NCI-H2029 (cell line): ENCODE measurements at regions not wholly inside any gene's neighbourhood (a gene's known extent, or its start where the extent isn't known, plus 50 kb on each side); places are given as distances from the start of the nearest gene placed in this dataset.
A peak's percentile ranks its signal among the peaks of the same experiment; 100 is the strongest.

Experiments
- DNase-seq: peaks from one replicate; lab custom pipeline; 2025; lab: John Stamatoyannopoulos, UW

DNA sequence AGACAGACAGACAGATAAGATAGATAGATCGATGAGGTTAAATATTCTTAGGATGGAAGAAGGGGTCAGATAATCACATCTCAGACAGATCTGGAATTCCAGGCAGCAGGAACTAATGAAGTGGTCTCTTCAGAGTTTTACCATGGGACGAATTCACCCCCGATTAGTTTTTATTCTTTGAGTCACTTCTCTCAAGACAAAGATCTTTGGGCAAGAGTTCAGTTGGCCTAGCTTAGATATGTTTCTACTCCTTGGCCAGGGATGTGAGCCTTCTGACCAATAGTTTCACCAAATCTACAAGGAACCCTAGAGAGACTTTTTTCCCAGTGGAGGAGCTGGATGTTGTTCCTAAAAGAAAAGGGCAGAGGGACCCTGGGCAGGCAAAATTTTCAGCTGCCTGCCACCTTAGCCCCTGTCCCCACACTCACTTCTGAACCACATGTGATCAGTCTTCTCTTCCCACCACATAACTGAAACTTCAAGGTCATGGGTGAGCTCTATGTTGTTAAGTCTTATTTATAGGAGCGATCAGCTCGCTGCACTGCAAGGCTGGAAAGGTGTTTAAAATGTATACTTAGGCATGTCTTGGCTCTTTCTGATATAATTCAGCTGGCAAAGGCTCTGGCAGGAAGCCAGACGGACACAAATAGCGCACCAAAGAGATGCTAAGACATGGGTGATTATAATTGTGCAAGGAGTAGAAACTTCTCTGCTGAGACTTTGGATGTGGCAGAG is 132.9 kb downstream of the PALM2AKAP2 start:
- DNase-seq: no peak

- DNase-seq: no peak
Measured at GRCh38 chr9:109913461-109913810, 133.4 kb downstream of the PALM2AKAP2 start.

- no peak for DNase-seq
Measured at GRCh38 chr9:109914280-109915027, 134.5 kb downstream of the PALM2AKAP2 start.

DNA sequence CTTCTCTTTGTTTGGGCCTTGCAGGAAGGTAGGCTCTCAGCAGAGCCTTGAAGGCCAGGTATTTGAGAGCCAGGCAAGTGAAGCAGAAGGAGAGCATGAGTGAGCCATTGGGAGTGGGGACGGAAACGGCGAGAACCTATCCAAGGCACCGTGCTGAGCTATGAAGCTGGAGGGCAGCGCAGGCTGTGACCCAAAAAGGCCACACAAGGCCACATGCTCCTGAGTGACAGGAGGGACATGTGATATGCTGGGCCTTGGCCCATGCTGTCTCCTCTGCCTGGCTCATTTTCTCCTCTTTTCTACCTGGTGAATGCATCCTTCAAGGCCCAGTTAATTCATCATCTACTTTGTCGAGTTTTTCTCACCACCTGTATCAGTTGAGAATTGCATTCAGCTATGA is 136.3 kb downstream of the PALM2AKAP2 start:
- DNase-seq: no peak

DNA sequence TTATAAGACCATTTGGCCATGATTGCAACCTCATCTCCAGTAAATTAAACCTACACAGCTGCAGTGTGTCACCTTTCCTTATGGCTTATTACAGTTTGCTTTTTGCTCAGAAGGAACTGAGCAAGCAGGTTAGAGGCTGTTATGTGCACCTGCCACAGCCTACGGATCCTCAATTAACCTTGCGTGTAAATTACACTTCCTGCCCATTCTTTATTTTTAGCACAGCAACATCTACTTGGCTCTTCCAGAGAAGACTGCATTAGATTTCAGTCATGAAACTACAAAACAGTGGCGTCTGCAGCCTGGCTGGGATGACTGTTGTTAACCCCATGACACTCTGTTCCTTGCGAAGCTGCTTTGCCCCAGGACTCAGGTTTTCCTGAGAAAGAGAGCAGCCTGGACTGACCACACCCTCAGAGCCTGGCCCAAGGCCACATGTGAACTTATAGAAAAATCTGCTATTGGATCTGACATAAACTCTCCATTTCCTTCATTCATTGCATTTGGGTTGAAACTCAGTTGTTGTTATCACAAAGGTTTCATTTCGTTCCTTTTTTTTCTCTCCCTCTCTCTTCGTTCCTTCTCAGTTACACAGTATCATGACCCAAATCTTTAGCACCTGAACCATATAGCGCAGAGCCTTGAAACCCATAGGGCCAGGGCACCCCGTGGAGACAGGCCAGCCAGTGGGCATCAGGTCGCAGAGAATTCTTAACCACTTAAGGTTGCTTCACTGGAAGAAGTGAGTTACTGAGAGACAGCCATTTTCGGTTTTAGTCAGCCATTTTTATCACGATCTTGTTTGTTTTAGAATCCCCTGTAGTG is 138.6 kb downstream of the PALM2AKAP2 start:
- DNase-seq: peak; percentile 83

DNA sequence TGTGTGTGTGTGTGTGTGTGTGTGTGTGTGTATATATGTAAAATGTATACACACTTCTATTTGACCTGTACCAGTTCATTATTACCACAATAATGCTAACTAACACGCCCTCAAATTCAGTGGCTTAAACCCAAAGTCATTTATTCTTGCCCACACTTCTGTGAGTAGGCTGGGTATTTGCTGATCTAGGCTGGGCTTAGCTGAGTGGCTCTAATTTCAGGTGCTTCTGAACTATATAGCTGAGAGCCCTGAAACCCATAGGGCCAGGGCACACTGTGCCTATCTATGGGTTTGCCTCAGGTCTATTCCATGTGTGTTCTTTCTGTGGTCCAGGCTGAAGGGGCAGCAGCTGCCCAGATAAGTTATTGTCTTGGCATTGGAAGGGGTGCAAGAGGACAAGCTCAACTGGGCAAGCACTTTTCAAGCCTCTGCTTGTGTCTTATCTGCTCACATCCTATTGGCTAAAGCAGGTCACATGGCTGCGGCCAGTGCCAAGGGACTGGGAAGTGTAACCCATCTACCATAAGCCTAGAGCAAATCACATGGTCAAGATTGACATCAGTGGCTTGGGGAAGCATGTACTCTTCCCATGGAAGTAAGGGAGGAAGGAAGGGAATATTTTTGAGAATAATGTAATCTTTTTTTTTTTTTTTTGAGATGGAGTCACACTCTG is 139.9 kb downstream of the PALM2AKAP2 start:
- DNase-seq: no peak

DNA sequence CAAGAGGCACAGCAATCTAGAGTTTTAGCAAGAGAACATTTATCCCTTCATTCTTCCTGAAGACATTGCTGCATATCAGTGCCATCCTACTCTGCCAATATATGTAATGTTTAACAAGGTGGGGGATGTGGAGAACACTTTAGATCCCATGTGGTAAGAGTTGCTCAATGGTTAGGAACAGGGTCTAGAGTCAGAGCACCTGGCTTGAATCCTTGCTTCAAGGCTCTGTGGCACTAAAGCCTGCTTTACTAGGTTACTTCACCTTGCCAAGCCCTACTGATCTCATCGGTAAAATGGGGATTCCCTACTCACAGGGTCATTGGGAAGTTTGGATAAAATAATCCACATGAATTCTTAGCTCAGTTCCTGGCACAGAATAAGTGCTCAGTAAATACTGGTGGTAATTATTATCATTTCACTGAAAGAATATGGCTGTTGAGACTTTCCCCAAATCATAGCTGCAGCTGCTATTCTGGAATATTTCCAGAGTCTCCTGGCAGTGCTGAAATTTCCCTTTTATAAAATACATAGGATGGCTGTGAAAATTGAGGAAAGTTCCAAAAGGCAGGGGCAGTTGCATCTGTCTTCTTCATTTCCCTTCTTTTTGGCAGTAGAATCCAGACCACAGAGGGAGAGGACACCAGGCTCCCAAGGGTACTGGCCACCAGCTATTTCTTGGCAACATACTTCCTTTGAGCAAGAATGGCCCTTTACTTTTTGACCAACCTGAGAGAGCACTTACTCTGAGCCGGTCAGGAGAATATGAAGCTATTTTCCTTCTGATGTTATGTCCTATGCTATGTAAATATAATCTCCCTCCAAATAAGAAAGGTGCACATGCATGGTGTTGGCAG is 142.8 kb downstream of the PALM2AKAP2 start:
- DNase-seq: peak; percentile 71

GRCh38 chr9:109923471-109923760 is 143.4 kb downstream of the PALM2AKAP2 start:
- DNase-seq: peak; percentile 76

- DNase-seq: no peak
Measured at GRCh38 chr9:109923806-109924205, 143.8 kb downstream of the PALM2AKAP2 start.

GRCh38 chr9:109925799-109926198 is 145.8 kb downstream of the PALM2AKAP2 start:
- DNase-seq: no peak

DNA sequence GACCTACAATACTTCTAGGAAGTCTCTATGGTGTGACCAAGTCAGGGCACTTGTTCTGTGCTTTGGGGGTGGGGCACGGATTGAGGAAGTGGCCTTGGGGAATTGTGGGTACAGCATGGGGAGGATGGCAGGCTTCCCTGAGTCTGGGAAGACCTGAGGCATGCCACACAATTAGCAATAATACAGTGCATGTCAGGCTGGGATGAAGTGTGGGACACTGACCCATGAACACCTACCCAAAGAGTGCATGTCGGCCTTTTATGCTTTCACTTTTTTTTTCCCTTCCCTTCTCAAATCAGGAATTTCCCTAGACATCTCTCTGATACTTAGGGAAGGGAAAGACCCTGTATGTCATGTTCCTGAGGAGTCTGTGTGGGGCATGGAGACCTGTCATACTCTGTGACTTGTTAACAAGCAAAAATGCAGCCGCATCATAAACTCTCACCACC is 146.4 kb downstream of the PALM2AKAP2 start:
- no peak for DNase-seq

GRCh38 chr9:109931623-109932022 is 151.6 kb downstream of the PALM2AKAP2 start:
- DNase-seq: no peak

DNA sequence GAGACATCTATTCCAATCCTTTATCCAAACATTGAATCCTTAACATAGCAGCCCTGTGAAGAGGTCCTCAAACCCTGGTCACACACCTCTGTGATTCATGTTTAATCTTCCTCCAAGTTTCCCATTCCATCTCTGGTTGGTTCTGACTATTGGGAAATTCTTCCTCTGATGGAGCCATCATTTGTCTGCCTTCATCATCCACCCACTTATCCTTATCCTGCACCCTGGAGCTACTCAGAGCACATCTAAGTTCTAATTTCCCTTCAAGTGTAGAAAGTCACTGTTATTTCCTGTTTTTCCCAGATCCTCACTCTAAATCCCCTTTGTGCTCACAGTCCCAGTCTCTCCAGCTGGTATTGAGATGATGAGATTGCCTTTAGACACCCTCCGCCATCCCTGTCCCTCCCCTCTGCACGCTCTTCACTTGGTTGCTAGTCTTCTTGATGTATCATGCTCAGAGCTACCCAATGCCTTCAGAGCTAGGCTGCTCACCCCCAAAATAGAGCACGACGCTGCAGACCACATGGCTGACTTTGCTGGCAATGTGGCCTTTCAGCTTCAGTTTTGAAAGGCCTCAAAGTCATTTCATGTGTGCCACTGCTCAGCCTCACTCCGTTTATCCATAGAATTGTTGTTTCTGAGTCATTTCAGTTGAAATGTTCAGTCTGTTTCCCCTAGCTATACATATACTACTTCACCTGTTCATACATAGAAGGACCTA is 154.3 kb downstream of the PALM2AKAP2 start:
- DNase-seq: no peak

GRCh38 chr9:109934857-109935215 is 154.8 kb downstream of the PALM2AKAP2 start:
- no peak for DNase-seq

DNA sequence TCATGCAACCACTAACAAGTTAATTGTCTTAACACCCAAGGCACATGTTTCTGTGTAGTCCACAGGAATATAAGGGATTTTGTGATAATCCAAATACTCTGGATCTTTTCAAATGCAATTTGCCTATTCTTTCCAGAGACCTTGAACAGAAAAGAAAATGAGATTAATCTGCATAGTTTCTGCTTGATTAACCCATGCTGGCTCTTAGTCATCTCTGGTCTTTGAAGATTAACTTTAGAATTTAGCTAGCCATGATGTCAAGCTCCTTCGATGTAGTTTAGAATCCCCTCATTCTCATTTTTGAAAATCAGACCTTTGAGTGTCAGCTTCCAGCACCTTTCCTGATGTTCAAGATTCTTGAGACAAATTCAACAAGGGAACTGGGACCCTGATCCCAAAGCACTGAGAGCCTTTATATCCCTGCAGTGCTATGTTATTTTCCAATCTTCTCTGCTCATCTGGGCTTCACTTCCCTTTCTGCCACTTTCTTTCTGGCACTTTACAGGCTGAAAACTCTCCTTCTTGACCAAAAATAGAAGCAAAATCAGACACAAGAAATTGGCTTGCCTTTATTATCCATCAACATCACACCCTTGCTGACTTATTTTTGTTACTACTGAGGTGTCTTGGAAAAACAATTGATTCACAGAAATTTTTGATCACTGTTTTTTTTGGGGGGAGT is 155.5 kb downstream of the PALM2AKAP2 start:
- DNase-seq: no peak

GRCh38 chr9:109937861-109938453 is 158.0 kb downstream of the PALM2AKAP2 start:
- no peak for DNase-seq

DNA sequence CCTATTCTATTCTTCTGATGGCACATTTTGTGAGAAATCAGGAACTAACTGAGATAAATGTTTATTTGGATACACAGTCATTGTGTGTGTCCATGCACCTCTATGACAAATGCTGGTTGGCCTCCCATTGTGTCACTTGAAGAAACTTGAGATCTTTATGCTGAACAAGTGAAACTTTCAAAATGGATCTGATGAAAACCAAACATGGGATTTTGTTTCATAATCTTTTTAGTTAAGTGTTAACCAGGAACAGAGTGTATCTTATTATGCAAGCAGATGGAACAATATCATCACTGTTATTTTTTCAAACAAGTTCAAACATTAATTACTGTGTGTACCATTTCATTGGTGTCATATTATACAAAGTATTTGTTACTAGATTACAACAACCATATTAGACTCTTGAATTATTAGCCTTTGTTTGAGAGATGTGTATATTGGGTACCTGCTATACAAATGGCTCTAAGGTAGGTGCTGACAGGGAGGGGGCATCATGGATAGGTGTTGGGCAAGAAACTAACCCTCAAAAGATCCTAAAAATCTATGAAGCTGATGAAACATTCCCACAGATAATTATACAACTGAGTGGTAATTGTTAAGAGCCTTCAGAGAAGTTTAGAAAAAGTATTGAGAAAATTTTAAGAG is 159.8 kb downstream of the PALM2AKAP2 start:
- DNase-seq: no peak

DNA sequence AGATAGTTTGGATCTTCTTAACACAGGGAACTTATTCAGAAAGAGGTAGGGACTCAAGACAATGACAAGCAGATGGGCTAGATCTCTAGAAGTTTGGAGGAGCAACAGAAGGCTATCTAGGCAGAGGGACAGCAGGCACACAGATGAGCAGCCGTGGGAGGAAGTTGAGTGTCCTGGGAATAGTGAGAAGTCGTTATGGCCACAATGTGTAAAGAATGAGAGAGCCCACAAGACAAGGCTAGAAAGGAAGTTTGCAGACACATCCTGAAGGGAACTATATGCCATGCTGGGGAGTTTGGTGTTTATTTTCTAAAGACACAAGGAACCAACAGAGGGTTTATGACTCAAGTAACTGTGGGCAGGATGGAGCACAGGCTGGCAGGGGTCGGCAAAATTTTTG is 160.6 kb downstream of the PALM2AKAP2 start:
- no peak for DNase-seq

DNA sequence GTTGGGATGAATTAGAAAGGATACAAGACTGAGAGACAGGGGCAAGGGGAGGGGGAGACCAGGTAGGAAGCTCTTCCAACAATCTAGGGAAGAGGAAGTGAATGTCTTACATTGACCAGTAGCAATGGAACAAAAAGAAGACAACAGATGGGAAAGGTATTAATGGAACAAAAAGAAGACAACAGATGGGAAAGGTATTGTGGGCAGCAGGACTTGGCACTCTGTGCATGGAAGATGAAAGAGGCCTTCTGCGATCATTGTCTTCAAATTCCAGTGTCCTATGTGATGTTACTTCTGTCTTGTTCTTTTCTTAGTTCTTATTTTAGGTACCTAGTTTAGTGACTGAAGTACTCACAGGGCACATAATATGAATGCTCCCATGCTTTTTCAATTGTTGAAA is 161.8 kb downstream of the PALM2AKAP2 start:
- DNase-seq: no peak
